HG03460 (cell line): ENCODE measurements at regions not wholly inside any gene's neighbourhood (a gene's known extent, or its start where the extent isn't known, plus 50 kb on each side); places are given as distances from the start of the nearest gene placed in this dataset.
"Not testable (repeated sequence)": the region's sequence is repeated elsewhere in the genome, so short reads cannot be mapped to it uniquely, and the experiment has no call there.

ENCODE experiments used
- ATAC-seq: cut with Tn5 transposase; IDR thresholded peaks from one replicate; pipeline ENCODE4 v1.9.1; 2021; ENCODE audit not compliant: unreplicated experiment

DNA sequence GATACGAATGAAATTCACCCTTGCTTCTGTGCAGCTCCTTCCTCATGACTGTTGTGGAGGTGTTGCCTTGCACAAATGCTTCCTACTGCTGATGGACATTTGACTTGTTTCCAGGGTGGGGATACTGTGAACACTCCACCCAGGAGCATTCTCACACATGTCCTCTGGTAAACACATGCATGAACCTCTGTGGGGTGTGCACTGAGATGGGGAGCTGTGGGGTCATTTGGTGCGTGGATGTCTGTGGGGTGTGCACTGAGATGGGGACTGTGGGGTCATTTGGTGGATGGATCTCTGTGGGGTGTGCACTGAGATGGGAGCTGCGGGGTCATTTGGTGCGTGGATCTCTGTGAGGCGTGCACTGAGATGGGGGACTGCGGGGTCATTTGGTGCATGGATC is 72.9 kb upstream of the IRX4 start:
- ATAC-seq, result no peak

DNA sequence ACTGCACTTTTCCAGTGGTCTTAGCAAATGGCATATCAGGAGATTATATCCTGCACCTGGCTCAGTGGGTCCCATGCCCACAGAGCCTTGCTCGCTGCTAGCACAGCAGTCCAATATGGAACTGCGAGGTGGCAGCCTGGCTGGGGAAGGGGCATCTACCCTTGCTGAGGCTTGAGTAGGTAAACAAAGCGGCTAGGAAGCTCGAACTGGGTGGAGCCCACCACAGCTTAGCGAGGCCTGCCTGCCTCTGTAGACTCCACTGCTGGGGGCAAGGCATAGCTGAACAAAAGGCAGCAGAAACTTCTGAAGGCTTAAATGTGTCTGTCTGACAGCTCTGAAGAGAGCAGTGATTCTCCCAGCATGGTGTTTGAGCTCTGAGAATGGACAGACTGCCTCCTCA is 71.0 kb upstream of the IRX4 start:
- not testable (repeated sequence) for ATAC-seq

DNA sequence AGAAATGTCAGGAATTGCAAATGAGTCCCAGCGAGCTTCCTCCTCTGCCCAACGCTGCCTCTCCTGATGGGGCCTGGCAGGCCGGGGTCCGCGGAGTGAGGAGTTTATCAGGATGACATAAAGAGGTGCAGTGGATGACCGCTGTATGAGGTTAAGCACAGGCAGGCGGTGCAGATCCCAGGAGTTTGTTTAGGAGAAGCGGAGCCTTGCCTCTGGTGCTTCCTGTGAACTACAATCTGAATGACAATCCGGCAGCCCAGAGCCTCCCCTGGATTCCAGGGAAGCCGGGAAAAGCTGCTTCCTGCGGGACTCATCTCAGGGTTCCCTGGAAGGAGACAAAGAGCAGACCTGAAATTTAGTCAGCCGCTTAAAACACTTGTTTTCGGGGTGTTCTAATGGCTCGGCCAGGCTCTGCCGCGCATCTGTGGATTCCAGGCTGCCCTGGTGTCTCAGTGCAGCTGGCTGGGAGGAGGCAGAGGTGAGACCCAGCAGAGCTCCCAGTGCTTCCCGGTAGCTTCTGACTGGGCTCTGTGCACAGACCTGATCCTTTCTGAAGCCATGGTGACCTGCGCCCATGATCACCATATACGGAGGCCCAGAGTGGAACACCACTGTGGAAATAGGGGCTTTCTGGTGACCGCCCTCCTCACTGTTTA is 69.8 kb upstream of the IRX4 start:
- no peak for ATAC-seq

DNA sequence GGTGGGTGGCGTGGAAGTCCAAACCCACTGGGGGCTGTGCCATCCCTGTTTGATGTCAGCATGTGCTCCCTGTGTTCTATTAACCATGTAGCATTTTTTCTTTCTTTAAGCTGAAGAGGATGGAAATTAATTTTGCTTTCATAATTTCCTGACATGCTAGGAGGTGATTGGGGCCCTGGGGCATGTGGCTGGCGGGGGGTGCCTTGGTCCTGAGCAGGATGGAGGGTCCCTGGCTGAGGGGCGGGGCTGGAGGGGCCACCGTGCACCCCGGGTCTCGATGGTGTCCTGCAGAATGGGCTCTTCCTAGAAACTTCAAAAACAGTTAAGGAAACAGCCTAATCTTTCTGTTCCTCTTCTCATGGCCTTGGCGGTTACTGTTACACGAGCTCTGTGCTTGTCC is 69.3 kb upstream of the IRX4 start:
- ATAC-seq, result no peak

DNA sequence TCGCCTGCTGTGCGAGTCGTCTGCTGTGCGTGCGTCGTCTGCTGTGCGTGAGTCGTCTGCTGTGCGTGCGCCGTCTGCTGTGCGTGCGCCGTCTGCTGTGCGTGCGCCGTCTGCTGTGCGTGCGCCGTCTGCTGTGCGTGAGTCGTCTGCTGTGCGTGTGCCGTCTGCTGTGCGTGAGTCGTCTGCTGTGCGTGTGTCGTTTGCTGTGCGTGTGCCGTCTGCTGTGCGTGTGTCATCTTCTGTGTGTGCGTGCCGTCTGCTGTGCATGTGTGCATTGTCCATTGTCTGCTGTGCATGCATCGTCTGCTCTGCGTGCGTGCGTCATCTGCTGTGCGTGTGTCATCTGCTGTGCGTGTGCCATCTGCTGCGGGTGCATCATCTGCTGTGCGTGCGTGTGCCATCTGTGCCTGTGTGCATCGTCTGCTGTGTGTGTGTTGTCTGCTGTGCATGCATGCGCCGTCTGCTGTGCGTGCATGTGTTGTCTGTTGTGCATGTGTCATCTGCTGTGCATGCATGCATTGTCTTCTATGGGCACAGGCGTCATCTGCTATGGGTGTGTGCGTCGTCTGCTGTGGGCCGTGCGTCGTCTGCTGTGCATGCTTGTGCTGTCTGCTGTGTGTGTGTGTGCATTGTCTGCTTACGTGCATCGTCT is 68.6 kb upstream of the IRX4 start:
- no peak for ATAC-seq

DNA sequence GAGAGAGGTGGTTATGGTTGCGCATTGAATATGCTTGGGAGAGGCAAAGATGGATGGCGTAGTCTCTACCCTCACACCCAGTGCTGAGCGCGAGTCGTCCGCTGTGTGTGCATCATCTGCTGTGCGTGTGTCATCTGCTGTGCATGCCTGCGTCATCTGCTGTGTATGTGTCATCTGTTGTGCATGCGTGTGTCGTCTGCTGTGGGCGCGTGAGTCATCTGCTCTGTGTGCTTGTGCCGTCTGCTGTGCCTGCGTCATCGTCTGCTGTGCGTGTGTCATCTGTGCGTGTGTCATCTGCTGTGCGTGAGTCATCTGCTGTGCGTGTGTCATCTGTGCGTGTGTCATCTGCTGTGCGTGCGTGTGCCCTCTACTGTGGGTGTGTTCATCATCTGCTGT is 68.0 kb upstream of the IRX4 start:
- no peak for ATAC-seq

DNA sequence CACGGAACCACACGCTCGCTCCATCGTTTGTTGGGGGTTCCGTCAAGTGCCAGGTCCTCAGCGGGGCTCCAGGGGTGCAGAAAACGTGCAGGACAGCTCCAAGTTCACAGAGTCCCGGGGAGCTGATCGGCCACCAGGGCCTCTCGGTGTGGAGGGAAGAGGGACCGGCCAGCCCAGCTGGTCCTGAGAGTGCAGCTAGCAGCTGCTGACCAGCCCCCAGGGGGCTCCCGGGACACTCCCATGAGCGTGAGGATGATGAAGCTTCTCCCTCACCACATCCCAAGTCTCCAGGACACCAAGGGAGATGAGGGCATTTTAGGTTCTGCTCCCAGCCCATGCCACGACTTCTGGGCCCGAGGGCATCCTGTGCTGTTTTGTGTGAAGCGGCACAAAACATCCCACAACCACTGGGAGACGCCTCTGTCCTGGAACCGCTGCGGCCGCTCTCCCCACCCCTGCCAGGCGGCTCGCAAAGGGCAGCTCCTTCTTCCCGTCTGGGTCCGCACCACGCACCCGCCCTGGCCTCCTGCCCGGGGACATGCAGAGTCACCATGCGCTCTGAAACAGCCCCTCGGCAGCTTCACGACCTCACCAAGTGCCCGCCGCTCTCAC is 67.5 kb upstream of the IRX4 start:
- ATAC-seq, result no peak

DNA sequence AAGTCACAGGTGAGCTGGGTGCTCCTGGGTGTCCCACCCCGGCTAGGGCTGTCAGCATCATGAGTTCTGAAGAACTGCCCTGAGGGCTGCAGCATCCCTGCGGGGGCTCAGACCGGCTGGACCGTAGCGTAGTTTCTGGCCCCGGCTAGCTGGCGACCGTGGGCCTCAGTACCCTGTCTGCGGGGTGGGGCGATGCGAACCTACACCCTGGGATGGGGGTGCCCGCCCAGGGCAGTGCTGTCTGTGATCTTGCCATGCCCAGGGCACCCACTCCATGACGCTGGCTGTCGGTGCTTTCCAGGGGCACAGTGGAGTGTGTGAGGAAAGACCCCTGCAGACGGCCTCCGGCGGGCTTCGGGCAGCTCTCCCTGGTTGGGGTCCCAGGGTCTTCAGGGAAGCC is 66.5 kb upstream of the IRX4 start:
- ATAC-seq, result no peak

DNA sequence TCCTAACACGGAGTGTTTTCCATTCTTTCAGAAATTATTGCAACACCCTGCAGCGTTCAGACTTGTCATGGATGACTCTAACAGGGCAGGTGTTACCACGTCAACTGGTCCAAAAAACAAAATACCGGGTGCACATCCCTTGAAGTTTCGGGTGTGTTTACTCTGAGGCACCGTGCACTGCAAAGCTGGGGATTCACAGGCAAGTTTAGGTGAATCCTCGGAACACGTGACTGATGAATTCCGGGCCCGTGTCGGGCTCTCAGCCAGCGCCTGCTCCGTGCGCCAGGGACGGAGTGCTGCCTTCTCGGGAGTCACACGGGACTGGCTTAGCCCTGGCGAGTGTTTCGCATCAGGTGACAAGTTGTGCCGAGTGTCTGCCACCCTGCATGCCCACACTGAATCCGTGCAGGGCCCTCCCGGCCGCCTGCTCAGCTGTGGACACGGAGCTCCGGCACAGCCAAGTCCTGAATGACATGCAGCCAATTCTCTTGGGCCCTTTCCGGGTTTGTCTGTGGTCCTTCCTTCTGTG is 66.0 kb upstream of the IRX4 start:
- no peak for ATAC-seq

DNA sequence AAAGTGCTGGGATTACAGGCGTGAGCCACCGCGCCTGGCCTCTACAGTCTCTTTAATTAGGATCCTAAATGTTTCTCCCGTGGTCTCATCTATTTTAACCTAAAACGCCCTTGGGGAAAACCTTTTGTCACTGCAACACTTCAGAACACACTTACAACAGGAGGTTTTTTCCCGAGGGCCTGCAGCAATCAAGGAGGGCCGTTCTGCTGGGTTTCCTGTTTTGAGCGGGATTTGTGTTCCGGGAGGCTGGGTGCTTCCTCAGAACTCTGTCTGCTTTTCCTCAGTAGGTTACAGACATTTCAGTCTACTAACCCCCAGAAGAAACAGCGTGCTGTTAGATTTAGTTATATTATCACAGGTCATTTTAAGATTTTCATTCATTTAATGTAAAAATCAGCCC is 65.4 kb upstream of the IRX4 start:
- ATAC-seq, result no peak

DNA sequence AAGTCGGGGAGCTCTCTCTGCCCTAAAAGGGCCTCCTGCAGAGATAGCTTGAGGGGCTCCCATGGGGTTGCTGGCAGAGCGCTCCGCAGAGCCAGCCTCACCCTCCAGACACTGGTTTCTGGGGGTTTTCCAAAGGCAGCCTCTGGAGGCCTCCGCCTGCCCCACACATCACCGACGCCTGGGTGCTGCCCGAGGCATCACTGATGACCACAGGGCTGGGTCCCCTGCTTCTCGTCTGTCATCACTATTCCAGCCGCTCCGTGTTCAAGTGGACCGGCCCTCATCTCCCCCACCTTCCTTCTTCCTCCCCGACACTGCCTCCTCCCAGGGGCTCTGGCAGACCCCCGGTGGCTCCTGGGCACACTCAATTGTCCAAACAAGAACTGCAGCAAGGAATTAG is 64.1 kb upstream of the IRX4 start:
- no peak for ATAC-seq

DNA sequence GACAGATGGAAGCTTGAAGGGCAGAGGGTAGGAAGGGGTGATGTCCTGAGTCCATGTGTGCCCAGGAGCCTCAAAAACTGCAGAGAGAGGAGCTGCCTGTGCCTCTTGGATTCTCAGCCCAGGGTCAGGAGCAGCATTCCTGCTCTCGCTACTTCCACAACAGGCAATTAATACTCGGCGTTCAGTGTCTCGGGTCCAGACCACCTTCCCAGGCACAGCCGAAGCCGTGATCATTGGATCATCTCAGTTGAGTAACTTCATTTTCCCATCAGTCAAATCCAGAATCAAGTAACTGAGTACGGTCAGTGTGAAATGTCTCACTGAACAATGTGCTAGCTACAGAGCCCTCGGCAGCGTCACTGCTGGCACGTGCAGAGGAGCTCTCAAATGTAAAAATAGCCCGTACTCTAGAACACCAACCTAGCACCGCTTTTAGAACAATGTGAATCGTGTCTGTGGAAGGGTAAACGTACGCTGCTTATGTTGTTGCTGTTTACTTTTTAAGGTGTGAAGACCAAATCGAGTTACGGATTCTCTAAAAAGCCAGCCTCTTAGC is 63.5 kb upstream of the IRX4 start:
- ATAC-seq, result no peak

DNA sequence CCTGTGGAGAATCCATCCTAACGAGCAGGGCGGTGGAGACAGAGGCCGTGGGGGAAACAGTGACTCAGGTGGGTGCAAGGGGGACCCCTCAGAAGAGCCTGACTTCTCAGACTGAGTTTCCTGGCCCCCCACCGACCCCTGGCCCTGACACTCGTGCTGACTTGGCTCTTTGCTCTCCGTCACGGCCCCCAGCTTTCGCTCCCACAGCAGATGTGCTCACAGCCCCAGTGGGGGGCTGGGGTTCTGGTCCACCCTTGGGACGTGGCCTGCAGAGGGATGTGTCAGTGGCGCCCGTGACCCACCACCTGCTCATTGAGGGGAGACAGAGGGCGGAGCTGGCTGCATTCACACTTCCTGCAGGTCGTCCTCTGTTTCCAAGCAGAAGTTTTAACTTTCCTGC is 62.9 kb upstream of the IRX4 start:
- no peak for ATAC-seq

DNA sequence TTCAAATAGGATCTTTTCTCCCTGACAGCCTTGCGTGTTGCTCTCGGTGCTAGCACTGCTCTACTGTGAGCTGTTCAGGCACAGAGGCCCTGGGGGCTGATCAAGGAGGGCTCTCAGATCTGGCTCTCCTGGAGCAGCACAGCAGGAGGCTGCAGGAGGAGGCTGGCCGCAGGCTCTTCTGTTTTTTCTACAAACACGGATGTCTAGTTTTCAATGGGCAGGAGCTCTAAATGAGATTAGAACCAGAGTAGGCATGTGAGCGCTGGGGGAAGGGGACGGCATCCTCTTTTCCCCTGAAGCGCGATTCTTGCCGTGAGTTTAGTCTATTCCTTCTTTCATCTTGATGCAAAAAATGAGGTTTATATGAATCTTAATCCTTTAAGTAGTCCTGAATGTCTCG is 61.7 kb upstream of the IRX4 start:
- no peak for ATAC-seq

DNA sequence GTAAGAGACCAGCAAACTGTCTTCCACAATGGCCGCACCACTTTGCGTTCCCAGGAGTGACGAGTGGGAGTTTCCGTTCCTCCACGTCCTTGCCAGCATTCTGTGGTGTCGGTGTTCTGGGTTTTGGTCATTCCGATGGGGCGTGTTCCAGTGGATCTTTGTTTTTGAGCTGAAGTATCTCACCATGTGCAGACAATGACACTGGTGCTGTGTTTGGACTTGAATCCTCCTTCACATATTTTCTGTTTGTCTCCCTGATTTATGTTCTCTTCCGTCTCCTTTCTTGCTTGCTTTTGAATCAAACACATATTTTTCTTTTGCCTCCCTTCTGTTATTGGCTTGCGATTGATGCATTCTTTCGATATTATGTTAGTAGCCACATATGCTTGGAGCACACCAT is 60.8 kb upstream of the IRX4 start:
- ATAC-seq, result no peak

DNA sequence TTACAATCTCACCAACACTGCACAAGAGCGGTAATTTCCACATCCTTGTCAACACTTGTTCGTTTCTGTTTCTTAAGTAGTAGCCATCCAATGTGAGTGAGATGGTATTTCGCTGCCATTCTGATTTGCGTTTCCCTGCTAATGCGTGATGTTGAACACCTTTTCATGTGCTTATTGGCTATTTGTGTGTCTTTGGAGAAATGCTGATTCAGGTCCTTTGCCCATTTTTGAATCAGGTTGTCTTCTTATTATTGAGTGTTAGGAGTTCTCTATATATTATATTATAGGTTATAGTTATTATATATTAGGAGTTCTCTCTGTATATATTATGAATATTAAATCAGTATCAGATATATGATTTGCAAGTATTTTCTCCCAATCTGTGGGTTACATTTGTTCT is 59.9 kb upstream of the IRX4 start:
- ATAC-seq, result no peak

DNA sequence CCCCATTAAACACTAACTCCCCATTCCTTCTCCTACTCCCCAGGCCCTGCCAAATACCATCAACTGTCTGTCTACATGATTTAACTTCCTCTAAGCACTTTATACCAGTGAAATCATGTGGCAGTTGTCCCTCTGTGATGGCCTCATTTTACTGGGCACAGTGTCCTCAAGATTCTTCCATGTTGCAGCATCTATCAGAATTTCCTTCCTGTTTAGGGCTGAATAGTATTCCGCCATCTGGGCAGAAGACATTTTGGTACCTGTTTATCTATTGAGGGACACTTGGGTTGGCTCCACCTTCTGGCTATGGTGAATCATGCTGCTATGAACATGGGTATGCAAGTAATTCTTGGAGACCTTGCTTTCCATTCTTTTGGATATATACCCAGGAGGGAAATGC is 59.4 kb upstream of the IRX4 start:
- ATAC-seq, result no peak

DNA sequence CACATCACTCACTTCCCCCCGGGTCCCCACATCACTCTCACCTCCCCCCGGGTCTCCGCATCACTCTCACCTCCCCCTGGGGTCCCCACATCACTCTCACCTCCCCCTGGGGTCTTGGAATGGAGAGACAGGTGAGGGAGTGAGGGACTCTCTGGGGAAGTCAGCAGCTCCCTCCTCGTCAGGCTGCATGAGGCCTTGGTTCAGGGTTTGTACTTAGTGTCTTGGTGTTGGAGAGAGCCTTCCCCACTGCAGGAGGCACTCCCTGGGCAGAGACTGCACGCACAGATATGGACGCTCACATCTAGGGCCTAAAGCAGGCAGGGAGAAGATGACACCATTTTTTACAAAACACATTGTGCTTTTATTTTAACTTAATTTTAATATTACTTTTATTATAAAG is 56.5 kb upstream of the IRX4 start:
- ATAC-seq, result no peak

DNA sequence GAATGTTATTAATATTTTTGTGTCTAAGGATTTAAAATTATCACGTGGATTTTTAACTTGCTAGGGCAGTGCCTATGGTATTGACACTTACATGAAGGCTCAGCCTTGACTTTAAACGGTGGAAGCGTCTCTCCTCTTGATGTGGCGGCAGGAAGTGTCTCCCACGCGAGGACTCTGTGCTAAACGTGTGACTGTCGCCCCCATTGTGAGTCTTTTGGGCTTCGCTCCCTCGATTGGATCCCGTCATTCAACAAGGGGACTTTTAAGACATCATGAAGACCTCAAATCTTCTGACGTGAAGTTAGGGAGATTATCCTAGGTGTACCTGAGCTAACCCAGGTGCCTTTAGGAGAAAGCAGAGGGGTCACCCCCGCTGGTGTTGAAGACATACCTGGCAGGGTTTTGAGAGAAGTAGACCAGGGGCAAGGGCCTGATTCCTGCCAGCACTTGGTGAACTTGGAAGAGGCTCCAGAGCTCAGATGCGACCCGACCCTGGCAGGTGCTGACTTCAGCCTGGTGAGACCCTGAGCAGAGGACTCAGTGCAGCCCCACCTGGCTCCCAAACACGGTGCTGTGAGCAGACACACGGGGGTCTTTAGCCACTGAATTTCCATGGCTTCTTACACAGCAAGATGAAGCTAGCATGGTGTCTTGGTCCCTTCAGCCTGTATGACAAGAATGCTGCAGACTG is 55.7 kb upstream of the IRX4 start:
- ATAC-seq, result no peak

DNA sequence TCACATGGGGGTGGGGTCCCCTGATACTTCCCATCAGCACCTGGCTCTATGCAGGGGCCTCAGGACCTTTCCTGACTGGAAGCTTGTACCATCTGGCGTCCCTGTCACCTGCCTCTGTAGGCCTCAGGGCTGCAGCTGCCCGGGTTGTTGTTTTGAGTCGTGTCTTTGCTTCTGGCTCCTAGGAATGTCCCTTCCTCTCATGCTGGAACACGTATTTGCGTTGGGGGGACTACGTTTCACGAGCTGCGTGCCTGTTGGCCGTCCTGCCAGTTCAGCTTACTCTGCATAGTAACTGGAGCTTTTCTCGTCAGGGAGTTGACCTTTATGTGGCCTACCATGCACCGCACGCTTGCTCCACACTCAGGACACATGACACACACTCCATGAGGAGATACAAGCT is 54.9 kb upstream of the IRX4 start:
- ATAC-seq, result no peak

DNA sequence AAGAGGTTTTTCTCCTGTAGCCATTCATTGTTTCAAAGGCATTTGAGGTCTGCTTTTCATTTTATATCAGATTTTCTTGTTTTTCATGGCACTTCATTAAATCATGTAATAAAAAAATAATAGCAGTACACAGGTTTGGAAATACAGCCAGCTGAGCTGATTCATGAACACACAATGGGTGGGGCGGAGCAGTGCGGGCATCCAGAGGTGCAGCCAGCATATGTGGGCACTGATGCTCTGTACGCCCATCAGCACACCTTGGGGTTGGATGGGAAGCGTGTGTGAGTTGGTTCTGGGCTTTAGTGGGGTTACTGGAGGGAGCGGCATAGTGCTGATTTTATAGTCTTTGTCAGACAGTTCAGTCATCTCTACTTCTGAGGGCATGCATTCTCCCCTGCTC is 54.2 kb upstream of the IRX4 start:
- no peak for ATAC-seq

DNA sequence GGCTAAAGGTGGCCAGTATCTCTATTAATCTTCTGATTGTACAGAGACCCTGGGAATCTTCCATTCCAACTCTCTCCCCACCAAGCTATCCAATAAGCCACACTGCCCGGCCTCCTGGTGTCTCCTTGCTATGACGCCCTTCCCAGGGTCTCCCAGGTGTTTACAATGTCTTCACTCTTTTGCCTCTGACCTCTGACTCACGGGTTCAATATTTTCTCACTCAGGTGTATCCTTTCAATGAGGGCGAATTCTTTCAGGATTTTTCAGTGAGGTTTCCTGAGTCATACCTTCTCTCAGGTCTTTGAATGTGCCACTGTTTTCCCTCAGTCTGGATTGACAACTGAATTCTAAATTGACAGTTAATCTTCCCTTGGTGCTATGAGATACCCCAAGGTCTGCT is 53.7 kb upstream of the IRX4 start:
- ATAC-seq, result no peak
